Naive thymus-derived CD4-positive, alpha-beta T cell (primary cell): ENCODE measurements at regions not wholly inside any gene's neighbourhood (a gene's known extent, or its start where the extent isn't known, plus 50 kb on each side); places are given as distances from the start of the nearest gene placed in this dataset.

ENCODE experiments used
- ATAC-seq: fragments of 150-1000 bp; cut with Tn5 transposase; 2 replicates; pipeline ENCODE4 v1.10.0; 2021; ENCODE audit warnings: mild to moderate bottlenecking, moderate library complexity
- CTCF ChIA-PET: fragments of 350-600 bp; sonication (Branson Sonifier 250); formaldehyde crosslinking; loops from one replicate; lab custom pipeline; 2021; ENCODE audit warnings: antibody characterized with exemption; lab: Charles Lee
- POLR2A ChIA-PET: fragments of 350-600 bp; sonication (Branson Sonifier 250); formaldehyde crosslinking; loops from one replicate; lab custom pipeline; 2021; ENCODE audit warnings: antibody characterized with exemption, inconsistent platforms; lab: Charles Lee
- DNase-seq, 9 donors: peaks; one replicate each; pipeline versions ENCODE4 v3.0.0 to v3.0.0-alpha.2; 2020 to 2022; ENCODE audit warnings: mixed read lengths in 1 of 9
- H3K27ac ChIP-seq: one replicate; pipeline ENCODE4 v1.7.0; 2013; ENCODE audit warnings: mild to moderate bottlenecking, low read depth, low read length, moderate library complexity
- H3K27me3 ChIP-seq, 2 donors: one replicate each; pipeline ENCODE4 v1.7.0; 2013; ENCODE audit warnings: low read length in 2 of 2, mild to moderate bottlenecking in 2 of 2, moderate library complexity in 2 of 2; ENCODE audit not compliant: control insufficient read depth in 2 of 2, insufficient read depth in 2 of 2
- H3K36me3 ChIP-seq, 3 experiments: 1 replicate in 2 of 3; 2 replicates in 1 of 3; pipeline ENCODE4 v1.7.0; 2013; ENCODE audit warnings: low read length in 3 of 3, mild to moderate bottlenecking in 3 of 3, moderate library complexity in 1 of 3; ENCODE audit not compliant: insufficient read depth in 3 of 3, control insufficient read depth in 2 of 3
- H3K4me1 ChIP-seq, 2 donors: one replicate each; pipeline ENCODE4 v1.7.0; 2013; ENCODE audit warnings: low read length in 2 of 2, mild to moderate bottlenecking in 2 of 2, moderate library complexity in 1 of 2; ENCODE audit not compliant: control insufficient read depth in 2 of 2, insufficient read depth in 2 of 2
- H3K4me3 ChIP-seq: 2 replicates; pipeline ENCODE4 v1.7.0; 2013; ENCODE audit warnings: mild to moderate bottlenecking, low read length
- H3K9me3 ChIP-seq, 3 experiments: 1 replicate in 2 of 3; 2 replicates in 1 of 3; pipeline ENCODE4 v1.7.0; 2013; ENCODE audit warnings: low read length in 3 of 3; ENCODE audit not compliant: control insufficient read depth in 2 of 3
- H3K27ac Mint-ChIP-seq, 9 donors: one replicate each; pipeline ENCODE4 v1.8.0; 2020 to 2022; ENCODE audit warnings: mixed read lengths in 9 of 9, mild to moderate bottlenecking in 8 of 9, moderate library complexity in 5 of 9, inconsistent platforms in 2 of 9
- H3K27me3 Mint-ChIP-seq, 5 donors: one replicate each; pipeline ENCODE4 v1.8.0; 2021 to 2022; ENCODE audit warnings: mixed read lengths in 5 of 5, mild to moderate bottlenecking in 1 of 5
- H3K36me3 Mint-ChIP-seq, 5 donors: one replicate each; pipeline ENCODE4 v1.8.0; 2020 to 2022; ENCODE audit warnings: mixed read lengths in 5 of 5, mild to moderate bottlenecking in 3 of 5, inconsistent platforms in 1 of 5
- H3K4me1 Mint-ChIP-seq, 7 donors: one replicate each; pipeline ENCODE4 v1.8.0; 2020 to 2022; ENCODE audit warnings: mixed read lengths in 7 of 7, mild to moderate bottlenecking in 3 of 7, inconsistent platforms in 1 of 7
- H3K4me3 Mint-ChIP-seq, 10 donors: one replicate each; pipeline ENCODE4 v1.8.0; 2020 to 2022; ENCODE audit warnings: mild to moderate bottlenecking in 10 of 10, mixed read lengths in 10 of 10, moderate library complexity in 6 of 10, inconsistent platforms in 2 of 10
- H3K9me3 Mint-ChIP-seq, 11 donors: one replicate each; pipeline ENCODE4 v1.8.0; 2020 to 2022; ENCODE audit warnings: mixed read lengths in 11 of 11, mild to moderate bottlenecking in 4 of 11, inconsistent platforms in 1 of 11, moderate library complexity in 1 of 11
- intact Hi-C, 2 donors: fragments of 100-400 bp; cut with micrococcal nuclease; formaldehyde crosslinking; loops; one replicate each; pipeline ENCODE4 v1.15.1; 2023

DNA sequence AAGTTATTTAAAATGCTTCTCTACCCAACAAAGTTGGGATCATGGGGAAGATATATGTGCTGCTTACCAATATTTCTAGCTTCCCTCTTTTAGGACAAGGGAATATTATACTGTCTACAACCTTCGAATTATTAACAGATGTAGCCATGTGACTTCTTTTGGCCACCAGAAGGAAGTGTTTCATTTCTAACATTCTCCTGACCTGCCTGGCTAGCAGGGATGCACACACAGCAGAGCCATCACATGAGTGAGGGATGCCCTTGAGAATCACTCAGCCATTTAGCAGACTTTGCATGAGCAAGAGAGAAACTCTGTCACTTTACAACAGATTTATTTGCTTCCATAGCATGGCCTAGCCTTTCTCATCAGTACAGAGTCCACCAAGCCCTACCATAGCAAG, 230.7 kb upstream of the MARCKS start:
- no peak overlapping the region for H3K27ac ChIP-seq
- H3K27ac Mint-ChIP-seq = no peak overlapping the region
- no peak overlapping the region for H3K4me3 Mint-ChIP-seq
- peaks cover 0 to 6% (median 0%) of the 10 kb centered on the region in 7 donors for H3K4me1 Mint-ChIP-seq
- POLR2A ChIA-PET = no interaction called here
- H3K9me3 ChIP-seq = no peaks in the 10 kb centered on the region
- no peak for ATAC-seq
- DNase-seq = no peak
- H3K27me3 ChIP-seq = no peaks in the 10 kb centered on the region
- intact Hi-C loops = no loop called here
- no peaks in the 10 kb centered on the region for H3K36me3 Mint-ChIP-seq
- no peaks in the 10 kb centered on the region for H3K9me3 Mint-ChIP-seq
- no peak overlapping the region for H3K4me3 ChIP-seq
- CTCF ChIA-PET = no interaction called here
- H3K4me1 ChIP-seq = peaks cover 0 to 3% of the 10 kb centered on the region in 2 donors
- peaks cover 0 to 3% (median 0%) of the 10 kb centered on the region in 5 donors for H3K27me3 Mint-ChIP-seq
- no peaks in the 10 kb centered on the region for H3K36me3 ChIP-seq

DNA sequence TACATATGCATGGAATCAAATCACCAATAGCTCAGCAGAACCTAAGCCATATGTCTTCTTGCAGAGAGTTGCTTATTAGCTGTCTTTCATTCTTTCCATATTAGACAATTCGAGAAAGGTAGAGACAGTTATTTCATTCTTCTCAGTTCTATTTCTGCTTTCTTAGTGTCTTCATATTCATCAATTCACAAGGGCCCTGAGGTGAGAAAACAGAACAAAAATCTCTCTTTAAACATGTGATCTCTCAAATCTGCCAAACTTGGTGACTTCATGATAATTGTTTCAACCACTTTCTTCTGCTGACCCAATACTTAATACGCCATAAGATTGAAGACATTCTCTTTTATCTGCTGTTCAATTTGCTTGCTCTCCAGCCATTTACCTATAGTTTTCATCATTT, 229.7 kb upstream of the MARCKS start:
- Mint-ChIP-seq H3K4me3 (no peak overlapping the region), H3K4me1 (peaks cover 0 to 10% (median 0%) of the 10 kb centered on the region in 7 donors), H3K9me3 (no peaks in the 10 kb centered on the region), H3K36me3 (no peaks in the 10 kb centered on the region), H3K27ac (no peak overlapping the region), H3K27me3 (peaks cover 0 to 3% (median 0%) of the 10 kb centered on the region in 5 donors)
- POLR2A ChIA-PET = no interaction called here
- peaks cover 0 to 3% of the 10 kb centered on the region in 2 donors for H3K4me1 ChIP-seq
- DNase-seq (no peak), ATAC-seq (no peak)
- no peaks in the 10 kb centered on the region for H3K36me3 ChIP-seq
- CTCF ChIA-PET = no interaction called here
- no peak overlapping the region for H3K27ac ChIP-seq
- intact Hi-C loops = no loop called here
- H3K9me3 ChIP-seq = no peaks in the 10 kb centered on the region
- H3K4me3 ChIP-seq = no peak overlapping the region
- H3K27me3 ChIP-seq = no peaks in the 10 kb centered on the region

- no peak overlapping the region for H3K27ac ChIP-seq
- no peaks in the 10 kb centered on the region for H3K9me3 Mint-ChIP-seq
- no peak overlapping the region for H3K4me3 Mint-ChIP-seq
- POLR2A ChIA-PET = no interaction called here
- CTCF ChIA-PET = no interaction called here
- ATAC-seq = no peak
- no peak overlapping the region for H3K4me3 ChIP-seq
- no peaks in the 10 kb centered on the region for H3K27me3 ChIP-seq
- peaks cover 0 to 3% of the 10 kb centered on the region in 2 donors for H3K4me1 ChIP-seq
- DNase-seq = no peak
- no peaks in the 10 kb centered on the region for H3K36me3 Mint-ChIP-seq
- peaks cover 0 to 4% (median 0%) of the 10 kb centered on the region in 5 donors for H3K27me3 Mint-ChIP-seq
- intact Hi-C loops = no loop called here
- no peaks in the 10 kb centered on the region for H3K9me3 ChIP-seq
- peaks cover 0 to 10% (median 0%) of the 10 kb centered on the region in 7 donors for H3K4me1 Mint-ChIP-seq
- H3K27ac Mint-ChIP-seq = no peak overlapping the region
- no peaks in the 10 kb centered on the region for H3K36me3 ChIP-seq
These were observed 227.9 kb upstream of the MARCKS start for GRCh38 chr6:113629256-113629655.

- peaks cover 0 to 5% (median 0%) of the 10 kb centered on the region in 5 donors for H3K27me3 Mint-ChIP-seq
- no peaks in the 10 kb centered on the region for H3K27me3 ChIP-seq
- no peaks in the 10 kb centered on the region for H3K9me3 ChIP-seq
- no peaks in the 10 kb centered on the region for H3K36me3 ChIP-seq
- peaks cover 0 to 3% (median 0%) of the 10 kb centered on the region in 11 donors for H3K9me3 Mint-ChIP-seq
- H3K36me3 Mint-ChIP-seq = no peaks in the 10 kb centered on the region
- no peak overlapping the region for H3K27ac ChIP-seq
- CTCF ChIA-PET = no interaction called here
- H3K4me1 ChIP-seq = peaks cover 0 to 3% of the 10 kb centered on the region in 2 donors
- POLR2A ChIA-PET = no interaction called here
- H3K4me3 Mint-ChIP-seq = no peak overlapping the region
- ATAC-seq (peak; percentile 4), DNase-seq (no peak)
- intact Hi-C loops = no loop called here
- no peak overlapping the region for H3K27ac Mint-ChIP-seq
- H3K4me3 ChIP-seq = no peak overlapping the region
- peaks cover 0 to 10% (median 0%) of the 10 kb centered on the region in 7 donors for H3K4me1 Mint-ChIP-seq
These were observed 227.0 kb upstream of the MARCKS start for GRCh38 chr6:113629975-113630737.

GRCh38 chr6:113630738-113631535, 226.2 kb upstream of the MARCKS start:
- Mint-ChIP-seq H3K36me3 (no peaks in the 10 kb centered on the region), H3K4me3 (peak overlapping the region in 1 of 10 donors; percentile 21), H3K4me1 (peaks cover 0 to 10% (median 0%) of the 10 kb centered on the region in 7 donors), H3K27ac (no peak overlapping the region), H3K27me3 (peaks cover 0 to 5% (median 0%) of the 10 kb centered on the region in 5 donors), H3K9me3 (peaks cover 0 to 4% (median 0%) of the 10 kb centered on the region in 11 donors)
- no peak overlapping the region for H3K27ac ChIP-seq
- H3K4me1 ChIP-seq = peaks cover 0 to 3% of the 10 kb centered on the region in 2 donors
- intact Hi-C loops = no loop called here
- peak in 1 of 9 donors; percentile 8 for DNase-seq
- CTCF ChIA-PET = no interaction called here
- no peaks in the 10 kb centered on the region for H3K27me3 ChIP-seq
- H3K4me3 ChIP-seq = no peak overlapping the region
- POLR2A ChIA-PET = no interaction called here
- H3K36me3 ChIP-seq = no peaks in the 10 kb centered on the region
- no peaks in the 10 kb centered on the region for H3K9me3 ChIP-seq
- peak; percentile 71 for ATAC-seq

DNA sequence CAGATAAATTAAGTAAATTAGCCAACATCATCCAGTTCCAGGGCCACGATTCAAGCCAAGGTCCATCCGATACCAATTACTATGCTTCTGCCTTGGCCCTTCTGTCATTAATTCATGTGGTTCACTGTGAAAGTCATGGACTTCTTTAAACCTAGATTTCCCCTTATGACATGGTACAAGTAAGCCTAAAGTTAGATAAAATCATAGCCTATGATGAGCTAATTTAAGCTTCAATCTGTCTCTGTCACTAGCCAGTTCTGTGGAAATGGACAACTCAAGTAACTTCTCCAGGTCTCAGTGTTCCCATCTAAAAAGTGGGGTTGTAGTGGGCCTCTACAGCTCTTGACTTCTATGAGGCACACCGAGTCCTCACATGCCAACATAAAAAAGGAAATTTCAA, 225.5 kb upstream of the MARCKS start:
- POLR2A ChIA-PET = no interaction called here
- Mint-ChIP-seq H3K36me3 (no peaks in the 10 kb centered on the region), H3K27me3 (peaks cover 0 to 9% (median 0%) of the 10 kb centered on the region in 5 donors), H3K4me3 (no peak overlapping the region), H3K27ac (no peak overlapping the region), H3K9me3 (peaks cover 0 to 4% (median 0%) of the 10 kb centered on the region in 11 donors), H3K4me1 (peaks cover 0 to 10% (median 0%) of the 10 kb centered on the region in 7 donors)
- no peak overlapping the region for H3K4me3 ChIP-seq
- H3K36me3 ChIP-seq = no peaks in the 10 kb centered on the region
- CTCF ChIA-PET = no interaction called here
- H3K27me3 ChIP-seq = no peaks in the 10 kb centered on the region
- intact Hi-C loops = no loop called here
- ATAC-seq (no peak), DNase-seq (no peak)
- no peak overlapping the region for H3K27ac ChIP-seq
- no peaks in the 10 kb centered on the region for H3K9me3 ChIP-seq
- H3K4me1 ChIP-seq = peaks cover 0 to 3% of the 10 kb centered on the region in 2 donors
